ENCODE measurements at regions not wholly inside any gene's neighbourhood (a gene's known extent, or its start where the extent isn't known, plus 50 kb on each side); places are given as distances from the start of the nearest gene placed in this dataset.
"Not testable (repeated sequence)": the region's sequence is repeated elsewhere in the genome, so short reads cannot be mapped to it uniquely, and the experiment has no call there.

DNA sequence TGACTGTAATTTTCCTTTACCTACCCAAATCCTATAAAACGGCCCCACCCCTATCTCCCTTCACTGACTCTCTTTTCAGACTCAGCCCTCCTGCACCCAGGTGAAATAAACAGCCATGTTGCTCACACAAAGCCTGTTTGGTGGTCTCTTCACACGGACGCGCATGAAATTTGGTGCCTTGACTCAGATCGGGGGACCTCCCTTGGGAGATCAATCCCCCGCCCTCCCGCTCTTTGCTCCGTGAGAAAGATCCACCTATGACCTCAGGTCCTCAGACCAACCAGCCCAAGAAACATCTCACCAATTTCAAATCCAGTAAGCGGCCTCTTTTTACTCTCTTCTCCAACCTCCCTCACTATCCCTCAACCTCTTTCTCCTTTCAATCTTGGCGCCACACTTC lies 1344.7 kb upstream of the GOT2 start:
- not testable (repeated sequence) for DNase-seq

- DNase-seq, result no peak
These were observed 1343.7 kb upstream of the GOT2 start for GRCh38 chr16:60077861-60078260.

DNA sequence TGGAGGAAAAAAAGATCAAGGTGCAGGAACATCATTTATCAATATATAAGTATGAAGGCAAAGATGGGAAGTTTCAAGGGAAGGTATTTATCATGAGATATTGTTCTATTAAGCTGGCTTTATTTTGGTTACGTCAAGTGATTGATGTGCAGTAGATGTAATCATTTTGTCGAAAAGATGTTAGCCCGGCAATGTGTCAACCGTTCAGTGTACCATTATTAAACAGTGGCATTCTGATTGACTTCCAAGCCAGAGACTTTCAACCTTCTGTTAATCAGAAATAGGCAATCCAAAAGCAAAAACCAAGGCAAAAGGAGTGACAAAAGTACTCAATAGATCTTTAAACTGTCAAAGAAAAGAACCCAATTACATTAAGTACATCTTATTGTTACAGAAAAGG lies 1340.3 kb upstream of the GOT2 start:
- DNase-seq, result no peak

DNA sequence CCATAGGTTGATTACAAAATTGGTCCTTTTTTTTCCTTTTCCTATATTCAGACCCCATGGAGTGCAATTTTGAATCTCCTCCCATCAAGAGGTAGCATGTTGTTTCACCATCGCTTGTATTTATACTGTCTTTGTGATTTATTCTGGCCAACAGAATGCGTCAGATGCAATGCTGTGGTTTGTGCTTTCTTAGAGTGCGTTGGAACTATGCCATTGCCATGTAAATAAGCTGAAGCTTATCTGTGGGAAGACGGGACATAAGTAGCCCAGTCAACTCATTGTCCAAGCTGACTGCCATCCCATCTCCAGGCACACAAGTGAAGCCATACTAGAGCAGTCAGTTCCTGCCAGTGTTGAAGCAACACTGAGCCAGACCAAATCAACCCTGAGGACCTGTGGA lies 1339.3 kb upstream of the GOT2 start:
- no peak for DNase-seq

- DNase-seq, result no peak
These were observed 1329.9 kb upstream of the GOT2 start for GRCh38 chr16:60064026-60064425.

GRCh38 chr16:60061396-60061795 lies 1327.3 kb upstream of the GOT2 start:
- DNase-seq, result no peak

DNA sequence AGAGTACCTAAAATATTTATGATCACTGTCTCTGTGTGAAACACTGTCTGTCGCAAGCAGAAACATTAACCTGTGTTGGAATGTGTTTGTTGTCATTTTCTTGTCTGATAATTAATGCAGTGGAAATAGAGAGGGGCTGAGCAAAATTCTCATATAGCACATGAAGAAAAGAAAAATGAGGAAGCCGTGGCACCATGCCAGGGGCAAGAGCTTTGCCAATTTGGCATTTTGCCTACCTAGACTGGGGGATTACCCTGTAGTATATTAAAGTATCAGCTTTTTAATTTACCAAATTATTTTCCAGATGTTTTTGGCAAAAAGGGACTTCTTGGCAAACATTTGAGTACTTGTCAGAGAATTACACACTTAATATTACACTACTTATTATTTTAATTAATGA lies 1326.6 kb upstream of the GOT2 start:
- no peak for DNase-seq

GRCh38 chr16:60059141-60059540 lies 1325.0 kb upstream of the GOT2 start:
- no peak for DNase-seq

- no peak for DNase-seq
These were observed 1307.6 kb upstream of the GOT2 start for GRCh38 chr16:60041671-60042070.

GRCh38 chr16:60031740-60032139 lies 1297.6 kb upstream of the GOT2 start:
- DNase-seq, result no peak

DNA sequence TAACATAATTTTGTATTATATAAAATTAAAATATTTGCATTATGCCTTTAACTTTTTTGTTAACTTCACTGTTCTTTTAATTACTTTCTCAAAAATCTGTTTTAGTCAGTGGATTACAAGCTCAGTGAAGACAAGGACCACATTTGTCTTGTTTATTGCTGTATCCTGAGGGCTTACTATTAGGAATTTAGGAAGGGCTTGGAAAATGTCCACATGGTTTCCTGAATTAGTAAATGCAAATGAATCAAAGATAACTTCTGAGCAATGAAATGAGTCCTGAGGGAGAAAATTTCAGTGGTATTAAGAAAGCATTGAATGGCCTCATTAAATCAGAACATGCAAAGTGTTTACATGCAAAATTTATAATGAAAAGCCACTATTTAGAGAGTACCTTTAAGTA lies 1293.2 kb upstream of the GOT2 start:
- DNase-seq, result no peak

- DNase-seq, result no peak
These were observed 1279.0 kb upstream of the GOT2 start for GRCh38 chr16:60013076-60013475.

GRCh38 chr16:60001523-60001922 lies 1267.4 kb upstream of the GOT2 start:
- no peak for DNase-seq

DNA sequence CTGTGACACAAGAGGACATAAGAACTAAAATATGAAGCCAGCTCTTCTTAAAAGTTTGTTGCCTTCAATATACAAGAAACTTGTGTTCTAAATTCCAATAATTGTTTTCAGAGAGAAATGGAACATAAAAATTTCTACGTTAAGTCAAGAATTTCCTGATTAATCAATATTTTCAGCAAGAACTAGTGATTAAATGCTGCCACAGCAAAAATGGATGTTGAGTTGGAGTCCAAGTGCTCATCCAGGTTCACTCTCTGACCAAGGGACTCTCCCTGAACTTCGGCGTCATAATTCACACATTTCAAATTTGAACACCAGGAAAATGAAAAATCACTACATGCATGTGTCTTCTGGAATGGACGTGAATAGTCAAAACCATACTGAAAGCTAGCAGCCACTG lies 1263.6 kb upstream of the GOT2 start:
- DNase-seq, result no peak

GRCh38 chr16:59993101-59993500 lies 1259.0 kb upstream of the GOT2 start:
- peak; percentile 10 for DNase-seq

- no peak for DNase-seq
These were observed 1257.1 kb upstream of the GOT2 start for GRCh38 chr16:59991171-59991570.

DNA sequence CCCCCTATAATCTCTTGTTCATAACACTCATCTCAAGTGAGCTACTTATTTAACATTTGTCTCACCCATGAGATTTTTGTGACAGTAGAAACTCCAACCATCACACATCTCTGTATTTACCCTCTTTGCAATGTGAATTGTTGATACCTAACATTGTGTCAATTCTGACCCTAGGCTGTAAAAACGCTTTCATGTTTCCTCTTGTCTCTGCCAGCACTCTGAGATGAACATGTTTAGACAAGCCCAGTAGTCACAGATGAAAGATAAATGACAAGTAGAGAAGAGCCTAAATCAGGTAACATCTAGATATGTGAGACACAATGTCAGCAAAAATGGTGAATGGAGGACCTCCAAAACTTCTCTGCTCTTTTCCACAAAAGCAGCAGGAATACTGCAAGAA lies 1254.5 kb upstream of the GOT2 start:
- DNase-seq, result peak; percentile 85

DNA sequence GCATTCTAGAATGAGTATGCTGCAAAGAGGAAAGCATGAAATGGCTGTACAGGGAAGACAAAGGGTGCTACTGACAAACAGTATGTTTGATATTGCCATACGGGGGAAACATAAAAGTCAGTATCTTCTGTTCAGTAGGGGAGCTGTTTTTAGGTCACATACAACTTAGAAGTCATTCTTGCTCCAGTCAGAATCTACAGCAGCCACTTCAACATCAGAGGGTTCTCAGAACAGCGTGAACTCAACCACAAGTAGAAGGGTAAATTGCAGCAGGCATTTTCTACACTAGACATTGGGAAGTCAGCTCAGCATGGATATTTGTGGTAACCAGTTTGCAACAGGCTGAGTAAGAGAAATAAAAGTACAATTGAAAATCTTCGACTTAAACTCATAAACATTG lies 1241.8 kb upstream of the GOT2 start:
- no peak for DNase-seq

DNA sequence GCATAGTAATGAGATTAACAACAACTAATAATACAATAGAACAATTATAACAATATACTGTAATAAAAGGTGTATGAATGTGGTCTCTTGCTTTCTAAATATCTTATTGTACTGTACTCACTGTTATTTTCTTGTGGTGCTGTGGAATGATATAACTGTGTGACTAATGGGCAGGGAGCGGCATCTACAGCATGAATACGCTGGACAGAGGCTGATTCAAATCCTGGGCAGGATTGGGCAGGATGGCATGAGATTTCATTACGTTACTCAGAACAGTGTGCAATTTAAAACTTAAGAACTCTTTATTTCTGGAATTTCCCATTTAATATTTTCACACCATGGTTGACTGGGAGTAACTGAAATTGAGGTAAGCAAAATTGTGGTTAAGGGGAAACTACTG lies 1239.8 kb upstream of the GOT2 start:
- no peak for DNase-seq

DNA sequence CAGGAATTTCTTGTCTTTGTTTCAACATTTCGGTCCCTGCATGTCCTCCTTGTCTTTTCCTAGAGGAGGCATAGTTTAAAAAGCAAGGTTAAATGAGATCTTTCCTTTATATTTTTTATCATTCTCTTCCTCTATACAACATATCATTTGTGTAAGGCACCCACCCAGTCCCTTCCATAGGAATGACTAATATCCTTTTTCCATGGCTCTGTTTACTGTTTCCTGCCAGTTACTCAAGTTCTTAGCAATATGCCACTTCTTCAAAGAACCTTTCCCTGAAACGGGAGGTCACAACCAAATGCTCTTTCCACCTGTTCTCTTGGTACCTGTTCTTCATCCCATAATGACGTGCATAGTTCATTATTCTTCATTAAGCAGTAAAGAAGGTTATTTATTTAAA lies 1237.1 kb upstream of the GOT2 start:
- DNase-seq, result no peak

DNA sequence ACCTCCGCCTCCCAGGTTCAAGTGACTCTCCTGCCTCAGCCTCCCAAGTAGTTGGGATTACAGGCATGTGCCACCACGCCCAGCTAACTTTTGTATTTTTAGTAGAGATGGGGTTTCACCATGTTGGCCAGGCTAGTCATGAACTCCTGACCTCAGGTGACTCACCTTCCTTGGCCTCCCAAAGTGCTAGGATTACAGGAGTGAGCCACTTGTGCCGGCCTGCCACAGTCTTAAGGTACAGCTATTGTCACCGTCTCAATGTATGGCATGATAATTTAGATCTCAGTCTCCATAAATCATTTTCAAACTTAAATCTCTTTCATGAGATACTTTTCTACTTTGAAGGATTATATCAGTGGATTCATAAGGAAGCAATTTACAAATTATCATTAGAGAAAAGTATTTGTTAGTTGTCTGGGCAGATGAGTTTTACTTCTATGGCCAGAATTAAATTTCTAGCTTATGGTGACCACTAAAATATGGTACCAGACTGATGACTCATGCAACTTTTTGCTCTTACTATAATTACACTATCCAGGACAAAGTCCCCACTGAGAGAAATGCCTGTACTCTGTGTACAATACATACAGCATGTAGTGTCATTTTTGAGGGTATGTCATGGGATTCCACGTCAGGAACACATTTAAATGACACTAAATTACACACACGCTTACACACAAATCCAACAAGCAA lies 1230.3 kb upstream of the GOT2 start:
- DNase-seq, result no peak

DNA sequence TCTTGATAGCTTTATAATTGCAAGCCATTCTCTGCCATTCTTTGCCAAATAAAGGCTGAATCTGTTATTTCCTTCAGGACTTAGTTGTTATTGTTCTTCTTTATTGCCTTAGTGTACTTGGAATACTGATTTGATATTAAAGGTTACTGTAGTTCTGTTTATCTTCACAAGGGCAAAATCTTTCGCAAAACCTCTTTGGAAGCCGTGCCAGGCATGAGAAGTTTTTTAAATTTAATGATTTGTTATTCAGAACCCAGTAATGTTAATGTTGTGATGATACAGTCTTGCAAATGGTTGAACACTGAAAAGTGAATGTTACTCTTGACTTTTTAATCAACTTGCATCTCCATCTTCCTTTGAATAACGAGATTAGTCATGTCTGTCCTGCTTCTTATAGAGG lies 1225.2 kb upstream of the GOT2 start:
- no peak for DNase-seq

DNA sequence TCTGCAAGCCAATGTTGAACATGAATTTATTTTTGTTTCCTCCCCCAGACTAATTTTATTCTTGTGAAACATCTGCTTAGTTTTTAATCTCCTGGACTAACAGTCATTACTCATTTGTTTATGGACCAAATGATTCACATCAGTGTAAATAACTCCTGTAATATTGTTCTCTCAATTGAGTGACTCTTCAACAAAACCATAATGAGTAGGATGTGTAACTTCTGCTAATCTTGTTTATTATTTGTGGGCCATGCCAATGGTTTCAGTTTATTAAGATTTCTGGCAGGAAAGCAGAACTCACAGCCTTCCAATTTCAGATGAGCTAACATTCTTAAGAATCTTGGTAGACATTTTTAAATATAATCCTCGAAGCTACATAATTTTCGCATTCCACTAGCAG lies 1216.3 kb upstream of the GOT2 start:
- no peak for DNase-seq

- DNase-seq, result not testable (repeated sequence)
These were observed 1209.9 kb upstream of the GOT2 start for GRCh38 chr16:59944041-59944440.

DNA sequence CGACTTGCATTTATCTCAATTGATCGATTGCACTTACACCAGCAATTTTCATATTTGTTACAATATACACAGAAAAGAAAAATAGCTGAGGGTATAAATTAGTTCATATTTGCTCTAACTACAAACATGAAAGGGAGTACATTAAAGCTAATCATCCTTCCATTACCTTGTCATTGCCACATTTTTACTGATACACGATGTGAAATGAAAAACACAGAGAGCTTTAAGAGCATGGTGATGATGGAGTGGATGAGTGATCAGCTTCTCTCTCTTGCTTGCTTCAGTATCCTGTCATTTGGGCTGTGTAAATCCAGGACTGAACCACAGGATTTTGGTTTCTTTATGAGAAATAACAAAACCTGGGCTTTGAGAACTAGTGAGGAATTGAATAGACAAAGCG lies 1207.5 kb upstream of the GOT2 start:
- no peak for DNase-seq

- no peak for DNase-seq
These were observed 1185.9 kb upstream of the GOT2 start for GRCh38 chr16:59920054-59920453.

Data from NCI-H748 treated with DMSO at 0.1 percent for 48 hours (cell line).